K562 (cell line): ENCODE measurements at regions not wholly inside any gene's neighbourhood (a gene's known extent, or its start where the extent isn't known, plus 50 kb on each side); places are given as distances from the start of the nearest gene placed in this dataset.

Experiments
- E2F8 ChIP-seq: fragments of 450-650 bp; IDR thresholded peaks from 2 replicates; pipeline ENCODE4 v1.7.1; 2018; ENCODE audit warnings: mild to moderate bottlenecking, low read depth; ENCODE audit not compliant: partially characterized antibody
- NR0B1 ChIP-seq: fragments of 450-650 bp; IDR thresholded peaks from one replicate; pipeline ENCODE4 v1.6.1; 2018; ENCODE audit warnings: mild to moderate bottlenecking, moderate library complexity; ENCODE audit not compliant: partially characterized antibody
- STAT6 ChIP-seq: sonication (generic); formaldehyde crosslinking; IDR thresholded peaks from 2 replicates; pipeline ENCODE4 v1.8.1; 2023; ENCODE audit warnings: mild to moderate bottlenecking, missing genetic modification reagents
- ZNF133 ChIP-seq: fragments of 250-450 bp; sonication (Bioruptor Pico); IDR thresholded peaks from 2 replicates; pipeline ENCODE4 v1.4.0; 2020; ENCODE audit warnings: mild to moderate bottlenecking

GRCh38 chr12:88267630-88268029 is 125.5 kb downstream of the TMTC3 start (continued):
- TF ChIP-seq E2F8 (no peak), STAT6 (CRISPR knock-in tag) (no peak), ZNF133 (no peak), NR0B1 (no peak)
